AG10803 (cell line): ENCODE measurements at regions not wholly inside any gene's neighbourhood (a gene's known extent, or its start where the extent isn't known, plus 50 kb on each side); places are given as distances from the start of the nearest gene placed in this dataset.

Experiments
- DNase-seq: peaks from one replicate; pipeline ENCODE4 v3.0.0; 2010; ENCODE audit warnings: low read depth
- H3K4me3 ChIP-seq: 2 replicates; pipeline ENCODE4 v1.5.1; 2011; ENCODE audit warnings: mild to moderate bottlenecking, low read length, control low read depth
- CTCF ChIP-seq: conservative IDR thresholded peaks from 2 replicates; pipeline ENCODE4 v1.5.1; 2011; ENCODE audit warnings: mild to moderate bottlenecking, low read length, control low read depth, inconsistent platforms

DNA sequence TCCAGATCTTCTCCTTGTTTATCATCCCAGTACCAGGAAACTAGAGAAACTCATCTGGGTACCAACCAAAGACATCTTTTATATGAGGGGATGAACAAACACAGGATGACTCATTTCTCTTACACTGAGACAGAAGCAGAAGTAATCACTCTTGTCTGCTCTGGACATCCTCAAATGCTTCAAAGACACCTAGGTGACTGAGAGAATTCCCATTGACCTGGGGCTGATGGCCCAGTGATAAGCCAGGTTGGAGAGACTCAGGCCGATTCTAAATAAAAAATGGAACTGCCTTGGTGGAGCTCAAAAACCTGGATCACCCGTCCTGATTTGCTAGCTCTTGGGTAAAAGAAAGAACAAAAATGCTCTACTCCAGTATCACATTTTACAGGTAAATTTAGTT, 182.2 kb downstream of the ZNF486 start:
- DNase-seq: no peak
- TF ChIP-seq CTCF: no peak
- no peak overlapping the region for H3K4me3 ChIP-seq

DNA sequence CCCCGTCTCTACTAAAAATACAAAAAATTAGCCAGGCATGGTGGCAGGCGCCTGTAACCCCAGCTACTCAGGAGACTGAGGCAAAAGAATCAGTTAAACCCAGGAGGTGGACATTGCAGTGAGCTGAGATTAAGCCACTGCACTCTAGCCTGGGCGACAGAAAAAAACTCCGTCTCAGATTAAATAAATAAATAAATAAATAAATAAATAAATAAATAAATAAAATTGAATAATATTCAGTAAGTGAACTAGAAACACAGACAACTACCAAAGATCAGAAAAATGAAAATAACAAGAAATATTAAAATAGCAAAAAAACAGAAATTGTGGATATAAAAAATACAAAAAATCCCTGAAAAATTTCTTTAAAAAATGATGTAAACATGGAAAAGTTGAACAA, 172.4 kb downstream of the ZNF486 start:
- no peak overlapping the region for H3K4me3 ChIP-seq
- TF ChIP-seq CTCF: no peak
- DNase-seq: no peak

DNA sequence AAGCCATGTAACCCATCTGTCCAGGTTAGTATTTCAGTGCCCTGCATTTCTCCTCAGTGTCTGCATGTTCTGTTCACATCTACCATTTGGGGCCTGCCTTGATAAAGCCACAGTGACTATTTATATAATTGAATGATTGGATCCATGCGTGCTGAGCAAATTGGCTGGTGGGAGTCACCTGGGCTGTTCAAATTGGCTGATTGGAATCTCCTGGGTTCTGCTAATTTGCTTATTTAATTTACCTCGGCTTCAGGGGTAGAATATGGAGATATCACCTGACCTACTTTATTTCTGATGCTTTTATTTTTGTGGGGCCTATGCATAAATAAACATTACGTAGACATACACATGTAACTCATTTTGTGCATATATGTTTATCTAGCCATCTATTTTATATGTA, 167.7 kb downstream of the ZNF486 start:
- DNase-seq: no peak
- H3K4me3 ChIP-seq: no peak overlapping the region
- TF ChIP-seq CTCF: no peak

DNA sequence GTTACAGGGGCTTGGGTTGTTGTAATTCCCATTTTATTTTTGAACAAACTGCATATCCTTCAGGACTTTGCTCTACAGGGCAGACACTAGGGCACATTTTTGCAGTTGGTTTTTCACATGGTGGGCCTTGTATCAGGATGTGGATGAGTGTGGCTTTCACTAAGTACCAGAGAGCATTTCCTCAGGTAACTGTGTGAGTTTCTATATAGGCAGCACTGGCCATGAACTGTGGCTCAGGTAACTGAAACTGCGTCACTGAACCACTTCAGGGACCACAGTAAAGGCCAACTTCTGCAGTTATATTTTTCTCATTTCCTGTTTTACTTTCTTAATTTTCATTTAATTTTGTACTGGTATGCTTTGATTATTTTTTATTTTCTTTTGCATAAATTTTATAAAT, 166.5 kb downstream of the ZNF486 start:
- no peak overlapping the region for H3K4me3 ChIP-seq
- no peak for DNase-seq
- TF ChIP-seq CTCF: no peak

GRCh38 chr19:20325151-20325550, 158.1 kb downstream of the ZNF486 start:
- no peak overlapping the region for H3K4me3 ChIP-seq
- TF ChIP-seq CTCF: no peak
- DNase-seq: no peak

GRCh38 chr19:20321139-20321763, 154.2 kb downstream of the ZNF486 start:
- DNase-seq: no peak
- TF ChIP-seq CTCF: no peak
- H3K4me3 ChIP-seq: no peak overlapping the region

- no peak for TF ChIP-seq CTCF
- no peak for DNase-seq
- no peak overlapping the region for H3K4me3 ChIP-seq
These were observed 153.2 kb downstream of the ZNF486 start for GRCh38 chr19:20320191-20320590.
